GM12873 (cell line): ENCODE measurements at regions not wholly inside any gene's neighbourhood (a gene's known extent, or its start where the extent isn't known, plus 50 kb on each side); places are given as distances from the start of the nearest gene placed in this dataset.

Source experiments
- CTCF ChIP-seq: IDR thresholded peaks from 2 replicates; pipeline ENCODE4 v1.5.1; 2012; ENCODE audit warnings: low read depth, mild to moderate bottlenecking, moderate library complexity, low read length, control low read depth; ENCODE audit not compliant: insufficient read depth; ENCODE audit errors: missing control alignments

- no peak for TF ChIP-seq CTCF
These were observed 1194.0 kb downstream of the PCDH9 start for GRCh38 chr13:66036024-66036614.

GRCh38 chr13:66033924-66034323 lies 1196.2 kb downstream of the PCDH9 start:
- TF ChIP-seq CTCF: no peak

- no peak for TF ChIP-seq CTCF
These were observed 1208.3 kb downstream of the PCDH9 start for GRCh38 chr13:66021846-66022245.

- no peak for TF ChIP-seq CTCF
These were observed 1215.4 kb downstream of the PCDH9 start for GRCh38 chr13:66014771-66015170.

- no peak for TF ChIP-seq CTCF
These were observed 1220.9 kb downstream of the PCDH9 start for GRCh38 chr13:66009241-66009640.

GRCh38 chr13:66003558-66003957 lies 1226.6 kb downstream of the PCDH9 start:
- no peak for TF ChIP-seq CTCF

- no peak for TF ChIP-seq CTCF
These were observed 1229.0 kb downstream of the PCDH9 start for GRCh38 chr13:66001140-66001539.
